Neuron (in vitro differentiated cells): ENCODE measurements at regions not wholly inside any gene's neighbourhood (a gene's known extent, or its start where the extent isn't known, plus 50 kb on each side); places are given as distances from the start of the nearest gene placed in this dataset.
"Not testable (repeated sequence)": the region's sequence is repeated elsewhere in the genome, so short reads cannot be mapped to it uniquely, and the experiment has no call there.

ENCODE experiments used
- H2AFZ ChIP-seq: one replicate; pipeline ENCODE4 v1.6.1; 2013; ENCODE audit warnings: low read depth, mild to moderate bottlenecking, inconsistent platforms, low read length, moderate library complexity
- H3K27me3 ChIP-seq: one replicate; pipeline ENCODE4 v1.6.1; 2013; ENCODE audit warnings: low read length; ENCODE audit not compliant: insufficient read depth
- H3K36me3 ChIP-seq: one replicate; pipeline ENCODE4 v1.6.1; 2013; ENCODE audit warnings: low read length; ENCODE audit not compliant: insufficient read depth
- H3K4me1 ChIP-seq: one replicate; pipeline ENCODE4 v1.6.1; 2013; ENCODE audit warnings: low read length; ENCODE audit not compliant: insufficient read depth
- H3K4me3 ChIP-seq: 2 replicates; pipeline ENCODE4 v1.5.1; 2013; ENCODE audit warnings: mild to moderate bottlenecking, low read length, moderate library complexity
- H3K9me3 ChIP-seq: one replicate; pipeline ENCODE4 v1.6.1; 2013; ENCODE audit warnings: low read length

GRCh38 chr4:131810565-131810964 is 1338.5 kb upstream of the PCDH10 start:
- not testable (repeated sequence) for H3K27me3 ChIP-seq, H3K9me3 ChIP-seq, H3K36me3 ChIP-seq, H3K4me1 ChIP-seq, H3K4me3 ChIP-seq, H2AFZ ChIP-seq
